CD1c-positive myeloid dendritic cell (primary cell): ENCODE measurements at regions not wholly inside any gene's neighbourhood (a gene's known extent, or its start where the extent isn't known, plus 50 kb on each side); places are given as distances from the start of the nearest gene placed in this dataset.

ENCODE experiments used
- DNase-seq: peaks from one replicate; pipeline ENCODE4 v3.0.0-alpha.2; 2016; ENCODE audit errors: extremely low spot score

GRCh38 chr5:145708169-145708568 is 127.0 kb downstream of the PRELID2 start:
- no peak for DNase-seq

- no peak for DNase-seq
Observed at GRCh38 chr5:145704724-145705123, 130.4 kb downstream of the PRELID2 start.

- DNase-seq, result no peak
Observed at GRCh38 chr5:145703856-145704255, 131.3 kb downstream of the PRELID2 start.

- DNase-seq, result no peak
Observed at GRCh38 chr5:145701404-145701803, 133.7 kb downstream of the PRELID2 start.

GRCh38 chr5:145699846-145700245 is 135.3 kb downstream of the PRELID2 start:
- no peak for DNase-seq

GRCh38 chr5:145697251-145697990 is 137.7 kb downstream of the PRELID2 start:
- DNase-seq, result peak; percentile 28

GRCh38 chr5:145689235-145689634 is 145.9 kb downstream of the PRELID2 start:
- peak; percentile 80 for DNase-seq

- DNase-seq, result no peak
Observed at GRCh38 chr5:145687943-145688342, 147.2 kb downstream of the PRELID2 start.

- DNase-seq, result no peak
Observed at GRCh38 chr5:145685417-145685816, 149.7 kb downstream of the PRELID2 start.

GRCh38 chr5:145683431-145683830 is 151.7 kb downstream of the PRELID2 start:
- DNase-seq, result no peak

- DNase-seq, result no peak
Observed at GRCh38 chr5:145682197-145682899, 152.8 kb downstream of the PRELID2 start.

GRCh38 chr5:145681686-145682085 is 153.5 kb downstream of the PRELID2 start:
- peak; percentile 77 for DNase-seq

- no peak for DNase-seq
Observed at GRCh38 chr5:145681216-145681615, 153.9 kb downstream of the PRELID2 start.

GRCh38 chr5:145680767-145681166 is 154.4 kb downstream of the PRELID2 start:
- no peak for DNase-seq

- no peak for DNase-seq
Observed at GRCh38 chr5:145680169-145680568, 155.0 kb downstream of the PRELID2 start.

GRCh38 chr5:145678255-145678654 is 156.9 kb downstream of the PRELID2 start:
- DNase-seq, result no peak

GRCh38 chr5:145673786-145674185 is 161.4 kb downstream of the PRELID2 start:
- DNase-seq, result no peak

GRCh38 chr5:145668714-145669113 is 166.4 kb downstream of the PRELID2 start:
- DNase-seq, result no peak

- no peak for DNase-seq
Observed at GRCh38 chr5:145667742-145668141, 167.4 kb downstream of the PRELID2 start.

GRCh38 chr5:145666591-145666990 is 168.6 kb downstream of the PRELID2 start:
- no peak for DNase-seq

GRCh38 chr5:145661737-145662485 is 173.2 kb downstream of the PRELID2 start:
- DNase-seq, result no peak

GRCh38 chr5:145660897-145661640 is 174.1 kb downstream of the PRELID2 start:
- no peak for DNase-seq
